ENCODE measurements at regions not wholly inside any gene's neighbourhood (a gene's known extent, or its start where the extent isn't known, plus 50 kb on each side); places are given as distances from the start of the nearest gene placed in this dataset.

GRCh38 chr7:25765110-25765655 lies 386.8 kb upstream of the NFE2L3 start:
- no TSS peak for BruUV-seq (replicated peaks)
- CTCF ChIA-PET, result no interaction called here
- intact Hi-C loops (cut with micrococcal nuclease; ENCODE audit: unreplicated experiment), result no loop called here

GRCh38 chr7:25770235-25770634 lies 381.8 kb upstream of the NFE2L3 start:
- no peak overlapping the region for H3K27ac ChIP-seq (ENCODE audit: low read depth, low read length, poor library complexity, severe bottlenecking)
- no peaks in the 10 kb centered on the region for H3K4me1 ChIP-seq (ENCODE audit: insufficient read depth, low read length, poor library complexity, severe bottlenecking)
- H3K4me3 ChIP-seq (ENCODE audit: low read depth, low read length, poor library complexity, severe bottlenecking), result no peak overlapping the region
- CTCF ChIA-PET, result no interaction called here
- no peak for DNase-seq (ENCODE audit: low spot score)
- intact Hi-C loops (cut with micrococcal nuclease; ENCODE audit: unreplicated experiment), result no loop called here
- POLR2A ChIA-PET (ENCODE audit: low non-redundant PET), result no interaction called here
- no peaks in the 10 kb centered on the region for H3K9me3 ChIP-seq (ENCODE audit: low read depth, low read length, poor library complexity, severe bottlenecking)
- H3K36me3 ChIP-seq (ENCODE audit: insufficient read depth, low read length, poor library complexity, severe bottlenecking), result no peaks in the 10 kb centered on the region
- no TSS peak for BruUV-seq (replicated peaks)
- TF ChIP-seq CTCF (conservative IDR thresholded peaks at IDR 0.05; ENCODE audit: low read depth, low read length), result no peak
- no peak for TF ChIP-seq EZH2 (IDR thresholded peaks at IDR 0.05; ENCODE audit: borderline replicate concordance, low read depth, low read length, poor library complexity, severe bottlenecking)
- peaks cover 5% of the 10 kb centered on the region for H3K27me3 ChIP-seq (replicated peaks; ENCODE audit: insufficient read depth, low read depth, low read length, poor library complexity)

More at GRCh38 chr7:25765110-25765655, 386.8 kb upstream of the NFE2L3 start:
- no peak overlapping the region for H3K27ac ChIP-seq (ENCODE audit: low read depth, low read length, poor library complexity, severe bottlenecking)
- POLR2A ChIA-PET (ENCODE audit: low non-redundant PET), result no interaction called here
- peaks cover 3% of the 10 kb centered on the region for H3K27me3 ChIP-seq (replicated peaks; ENCODE audit: insufficient read depth, low read depth, low read length, poor library complexity)
- TF ChIP-seq CTCF (conservative IDR thresholded peaks at IDR 0.05; ENCODE audit: low read depth, low read length), result no peak
- TF ChIP-seq EZH2 (IDR thresholded peaks at IDR 0.05; ENCODE audit: borderline replicate concordance, low read depth, low read length, poor library complexity, severe bottlenecking), result no peak
- DNase-seq (ENCODE audit: low spot score), result no peak
- no peaks in the 10 kb centered on the region for H3K36me3 ChIP-seq (ENCODE audit: insufficient read depth, low read length, poor library complexity, severe bottlenecking)
- no peaks in the 10 kb centered on the region for H3K4me1 ChIP-seq (ENCODE audit: insufficient read depth, low read length, poor library complexity, severe bottlenecking)
- no peaks in the 10 kb centered on the region for H3K9me3 ChIP-seq (ENCODE audit: low read depth, low read length, poor library complexity, severe bottlenecking)
- no peak overlapping the region for H3K4me3 ChIP-seq (ENCODE audit: low read depth, low read length, poor library complexity, severe bottlenecking)

- Histone ChIP-seq H3K4me1 (ENCODE audit: insufficient read depth, low read length, poor library complexity, severe bottlenecking) (no peaks in the 10 kb centered on the region), H3K4me3 (ENCODE audit: low read depth, low read length, poor library complexity, severe bottlenecking) (no peak overlapping the region), H3K36me3 (ENCODE audit: insufficient read depth, low read length, poor library complexity, severe bottlenecking) (no peaks in the 10 kb centered on the region), H3K27me3 (replicated peaks; ENCODE audit: insufficient read depth, low read depth, low read length, poor library complexity) (peaks cover 5% of the 10 kb centered on the region), H3K9me3 (ENCODE audit: low read depth, low read length, poor library complexity, severe bottlenecking) (no peaks in the 10 kb centered on the region), H3K27ac (ENCODE audit: low read depth, low read length, poor library complexity, severe bottlenecking) (no peak overlapping the region)
- intact Hi-C loops (cut with micrococcal nuclease; ENCODE audit: unreplicated experiment), result no loop called here
- no peak for TF ChIP-seq CTCF (conservative IDR thresholded peaks at IDR 0.05; ENCODE audit: low read depth, low read length)
- no peak for TF ChIP-seq EZH2 (IDR thresholded peaks at IDR 0.05; ENCODE audit: borderline replicate concordance, low read depth, low read length, poor library complexity, severe bottlenecking)
- POLR2A ChIA-PET (ENCODE audit: low non-redundant PET), result no interaction called here
- BruUV-seq (replicated peaks), result no TSS peak
- CTCF ChIA-PET, result no interaction called here
- no peak for DNase-seq (ENCODE audit: low spot score)
These were observed 381.3 kb upstream of the NFE2L3 start for GRCh38 chr7:25770670-25771069.
